AG10803 (cell line): ENCODE measurements at regions not wholly inside any gene's neighbourhood (a gene's known extent, or its start where the extent isn't known, plus 50 kb on each side); places are given as distances from the start of the nearest gene placed in this dataset.

Experiments used
- DNase-seq: peaks from one replicate; pipeline ENCODE4 v3.0.0; 2010; ENCODE audit warnings: low read depth
- H3K4me3 ChIP-seq: 2 replicates; pipeline ENCODE4 v1.5.1; 2011; ENCODE audit warnings: mild to moderate bottlenecking, low read length, control low read depth
- CTCF ChIP-seq: conservative IDR thresholded peaks from 2 replicates; pipeline ENCODE4 v1.5.1; 2011; ENCODE audit warnings: mild to moderate bottlenecking, low read length, control low read depth, inconsistent platforms

GRCh38 chr6:164925681-164926530 lies 383.5 kb downstream of the C6orf118 start:
- H3K4me3 ChIP-seq = no peak overlapping the region
- no peak for TF ChIP-seq CTCF
- DNase-seq = no peak

- no peak for TF ChIP-seq CTCF
- H3K4me3 ChIP-seq = no peak overlapping the region
- no peak for DNase-seq
Measured at GRCh38 chr6:164924674-164925073, 384.7 kb downstream of the C6orf118 start.

GRCh38 chr6:164917211-164917610 lies 392.2 kb downstream of the C6orf118 start:
- no peak for DNase-seq
- H3K4me3 ChIP-seq = no peak overlapping the region
- no peak for TF ChIP-seq CTCF

GRCh38 chr6:164916087-164916486 lies 393.3 kb downstream of the C6orf118 start:
- no peak for TF ChIP-seq CTCF
- DNase-seq = no peak
- H3K4me3 ChIP-seq = no peak overlapping the region

- TF ChIP-seq CTCF = no peak
- H3K4me3 ChIP-seq = no peak overlapping the region
- peak; percentile 6 for DNase-seq
Measured at GRCh38 chr6:164911873-164912580, 397.4 kb downstream of the C6orf118 start.

- TF ChIP-seq CTCF = no peak
- DNase-seq = no peak
- no peak overlapping the region for H3K4me3 ChIP-seq
Measured at GRCh38 chr6:164911151-164911550, 398.3 kb downstream of the C6orf118 start.

- no peak for TF ChIP-seq CTCF
- no peak for DNase-seq
- H3K4me3 ChIP-seq = no peak overlapping the region
Measured at GRCh38 chr6:164906766-164907165, 402.6 kb downstream of the C6orf118 start.
